ENCODE measurements at regions not wholly inside any gene's neighbourhood (a gene's known extent, or its start where the extent isn't known, plus 50 kb on each side); places are given as distances from the start of the nearest gene placed in this dataset.

DNA sequence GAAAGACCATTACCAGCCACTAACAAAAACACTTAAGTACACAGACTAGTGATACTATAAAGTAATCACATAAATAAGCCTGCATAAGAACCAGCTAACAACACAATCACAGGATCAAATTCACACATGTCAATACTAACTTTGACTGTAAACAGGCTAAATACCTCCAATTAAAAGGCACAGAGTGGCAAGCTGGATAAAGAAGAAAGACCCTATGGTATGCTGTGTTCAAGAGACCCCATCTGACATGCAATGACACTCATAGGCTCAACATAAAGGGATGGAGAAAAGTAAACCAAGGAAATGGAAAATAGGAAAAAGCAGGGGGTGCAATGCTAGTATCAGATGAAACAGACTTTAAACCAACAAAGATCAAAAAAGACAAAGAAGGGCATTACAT, 631.8 kb upstream of the NOX3 start:
- ChIA-PET CTCF (interaction anchor here (0.7 kb wide), 1 partner anchor 28 kb away, joined by 3 read pairs; no protein-coding TSS in a partner anchor), POLR2A (no interaction called here)
- no peaks in the 10 kb centered on the region for H3K27me3 ChIP-seq (ENCODE audit: control insufficient read depth, insufficient read depth, low read length)
- no peaks in the 10 kb centered on the region for H3K36me3 ChIP-seq (ENCODE audit: control insufficient read depth, insufficient read depth, low read length)
- DNase-seq (ENCODE audit: low read depth): no peak
- TF ChIP-seq, protein P1, sequence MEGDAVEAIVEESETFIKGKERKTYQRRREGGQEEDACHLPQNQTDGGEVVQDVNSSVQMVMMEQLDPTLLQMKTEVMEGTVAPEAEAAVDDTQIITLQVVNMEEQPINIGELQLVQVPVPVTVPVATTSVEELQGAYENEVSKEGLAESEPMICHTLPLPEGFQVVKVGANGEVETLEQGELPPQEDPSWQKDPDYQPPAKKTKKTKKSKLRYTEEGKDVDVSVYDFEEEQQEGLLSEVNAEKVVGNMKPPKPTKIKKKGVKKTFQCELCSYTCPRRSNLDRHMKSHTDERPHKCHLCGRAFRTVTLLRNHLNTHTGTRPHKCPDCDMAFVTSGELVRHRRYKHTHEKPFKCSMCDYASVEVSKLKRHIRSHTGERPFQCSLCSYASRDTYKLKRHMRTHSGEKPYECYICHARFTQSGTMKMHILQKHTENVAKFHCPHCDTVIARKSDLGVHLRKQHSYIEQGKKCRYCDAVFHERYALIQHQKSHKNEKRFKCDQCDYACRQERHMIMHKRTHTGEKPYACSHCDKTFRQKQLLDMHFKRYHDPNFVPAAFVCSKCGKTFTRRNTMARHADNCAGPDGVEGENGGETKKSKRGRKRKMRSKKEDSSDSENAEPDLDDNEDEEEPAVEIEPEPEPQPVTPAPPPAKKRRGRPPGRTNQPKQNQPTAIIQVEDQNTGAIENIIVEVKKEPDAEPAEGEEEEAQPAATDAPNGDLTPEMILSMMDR (IDR thresholded peaks at IDR 0.05; ENCODE audit: insufficient read depth, low read depth, low read length): no peak
- no peak overlapping the region for H3K4me3 ChIP-seq (ENCODE audit: low read depth, low read length)

DNA sequence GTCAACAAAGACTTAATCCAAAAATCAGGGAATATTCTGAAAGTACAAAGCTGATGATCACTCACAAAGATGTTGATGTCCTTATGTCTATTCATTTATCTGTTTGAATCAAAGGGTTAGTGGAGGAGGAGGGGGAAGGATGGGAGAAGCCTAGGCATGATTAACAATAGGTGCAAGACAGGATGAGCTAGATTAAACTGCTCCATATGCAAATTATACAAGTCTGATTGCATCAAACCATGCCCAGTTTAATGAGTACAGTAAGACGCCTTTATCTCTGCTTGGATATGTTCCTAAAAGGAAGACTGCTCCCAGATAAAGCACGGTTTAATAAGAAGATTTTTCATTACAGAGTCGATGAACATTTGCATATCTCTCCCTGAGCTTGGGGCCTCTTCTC, 626.4 kb upstream of the NOX3 start:
- ChIA-PET CTCF (no interaction called here), POLR2A (no interaction called here)
- no peak for DNase-seq (ENCODE audit: low read depth)
- TF ChIP-seq, protein P1 (IDR thresholded peaks at IDR 0.05; ENCODE audit: insufficient read depth, low read depth, low read length): no peak
- Histone ChIP-seq H3K27me3 (ENCODE audit: control insufficient read depth, insufficient read depth, low read length) (no peaks in the 10 kb centered on the region), H3K36me3 (ENCODE audit: control insufficient read depth, insufficient read depth, low read length) (no peaks in the 10 kb centered on the region), H3K4me3 (ENCODE audit: low read depth, low read length) (no peak overlapping the region)

DNA sequence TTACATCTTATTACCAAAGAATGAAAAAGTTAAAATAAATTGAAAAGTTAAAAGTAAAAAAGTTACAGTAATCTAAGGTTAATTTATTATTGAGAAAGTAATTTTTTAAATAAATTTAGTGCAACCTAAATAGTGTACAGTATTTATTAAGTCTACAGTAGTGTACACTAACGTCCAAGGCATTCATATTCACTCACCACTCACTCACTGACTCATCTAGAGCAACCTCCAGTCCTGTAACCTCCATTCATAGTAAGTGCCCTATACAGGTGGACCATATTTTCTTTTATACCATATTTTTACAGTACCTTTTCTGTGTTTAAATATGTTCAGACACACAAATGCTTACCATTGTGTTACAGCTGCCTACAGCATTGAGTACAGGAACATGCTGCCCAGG, 624.7 kb upstream of the NOX3 start:
- CTCF ChIA-PET: no interaction called here
- H3K36me3 ChIP-seq (ENCODE audit: control insufficient read depth, insufficient read depth, low read length): no peaks in the 10 kb centered on the region
- TF ChIP-seq, protein P1 (IDR thresholded peaks at IDR 0.05; ENCODE audit: insufficient read depth, low read depth, low read length): no peak
- no peak for DNase-seq (ENCODE audit: low read depth)
- no peak overlapping the region for H3K4me3 ChIP-seq (ENCODE audit: low read depth, low read length)
- POLR2A ChIA-PET: no interaction called here
- no peaks in the 10 kb centered on the region for H3K27me3 ChIP-seq (ENCODE audit: control insufficient read depth, insufficient read depth, low read length)

DNA sequence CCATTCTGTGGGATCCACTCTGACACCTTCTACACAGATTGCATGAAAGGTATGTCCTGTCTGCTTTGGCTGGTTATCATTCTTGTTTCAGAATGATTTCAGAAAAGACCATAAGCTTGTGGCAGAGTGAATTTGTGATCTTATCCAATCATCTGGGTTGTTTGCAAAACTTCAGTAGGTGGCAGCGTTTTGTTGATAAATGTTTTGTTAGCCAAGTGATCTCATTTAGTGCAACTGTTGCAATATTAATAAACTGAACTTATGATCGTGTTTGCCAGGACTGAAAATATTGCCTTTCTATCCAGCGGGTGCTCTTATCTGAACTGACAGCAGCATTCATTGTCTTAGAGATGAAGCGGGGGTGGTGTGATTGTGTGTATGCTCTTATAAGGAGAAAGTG, 613.2 kb upstream of the NOX3 start:
- TF ChIP-seq, protein P1 (IDR thresholded peaks at IDR 0.05; ENCODE audit: insufficient read depth, low read depth, low read length): no peak
- DNase-seq (ENCODE audit: low read depth): no peak
- ChIA-PET POLR2A (no interaction called here), CTCF (no interaction called here)
- no peaks in the 10 kb centered on the region for H3K27me3 ChIP-seq (ENCODE audit: control insufficient read depth, insufficient read depth, low read length)
- no peak overlapping the region for H3K4me3 ChIP-seq (ENCODE audit: low read depth, low read length)
- H3K36me3 ChIP-seq (ENCODE audit: control insufficient read depth, insufficient read depth, low read length): no peaks in the 10 kb centered on the region

DNA sequence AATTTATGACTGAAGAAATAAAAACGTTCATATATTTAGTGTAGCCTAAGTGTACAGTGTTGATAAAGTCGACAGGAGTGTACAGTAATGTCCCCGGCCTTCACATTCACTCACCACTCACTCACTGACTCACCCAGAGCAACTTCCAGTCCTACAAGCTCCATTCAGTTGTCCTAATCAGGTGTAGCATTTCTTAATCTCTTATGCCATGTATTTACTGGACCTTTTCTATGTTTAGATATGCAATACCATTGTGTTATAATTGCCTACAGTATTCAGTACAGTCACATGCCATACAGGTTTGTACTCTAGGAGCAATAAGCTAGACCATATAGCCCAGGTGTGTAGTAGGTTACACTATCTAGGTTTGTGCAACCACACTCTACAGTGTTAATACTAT, 610.2 kb upstream of the NOX3 start:
- TF ChIP-seq, protein P1 (IDR thresholded peaks at IDR 0.05; ENCODE audit: insufficient read depth, low read depth, low read length): no peak
- Histone ChIP-seq H3K27me3 (ENCODE audit: control insufficient read depth, insufficient read depth, low read length) (no peaks in the 10 kb centered on the region), H3K36me3 (ENCODE audit: control insufficient read depth, insufficient read depth, low read length) (no peaks in the 10 kb centered on the region), H3K4me3 (ENCODE audit: low read depth, low read length) (no peak overlapping the region)
- ChIA-PET CTCF (no interaction called here), POLR2A (no interaction called here)
- no peak for DNase-seq (ENCODE audit: low read depth)
